Thyroid gland (tissue), 4 donors: ENCODE measurements at regions not wholly inside any gene's neighbourhood (a gene's known extent, or its start where the extent isn't known, plus 50 kb on each side); places are given as distances from the start of the nearest gene placed in this dataset.
"Not testable (repeated sequence)": the region's sequence is repeated elsewhere in the genome, so short reads cannot be mapped to it uniquely, and the experiment has no call there.

Source experiments
- DNase-seq, 2 donors: peaks; one replicate each; pipeline ENCODE4 v3.0.0-alpha.2; 2019
- H3K27ac ChIP-seq, 3 donors: fragments of 200-600 bp; sonication (generic); 1 replicate in 2 of 3; 2 replicates in 1 of 3; pipeline ENCODE4 v1.5.1; 2016 to 2019; ENCODE audit warnings: mild to moderate bottlenecking in 1 of 3, moderate library complexity in 1 of 3
- H3K27me3 ChIP-seq: fragments of 200-600 bp; sonication (generic); one replicate; pipeline ENCODE4 v1.5.1; 2019
- H3K36me3 ChIP-seq, 2 donors: fragments of 200-600 bp; sonication (generic); one replicate each; pipeline ENCODE4 v1.5.1; 2016 to 2019
- H3K4me1 ChIP-seq, 2 donors: fragments of 200-600 bp; sonication (generic); one replicate each; pipeline ENCODE4 v1.5.1; 2017 to 2019
- H3K4me3 ChIP-seq, 3 donors: fragments of 200-600 bp; sonication (generic); replicated peaks in 1 of 3; 1 replicate in 2 of 3; 2 replicates in 1 of 3; pipeline ENCODE4 v1.5.1; 2016; ENCODE audit warnings: mild to moderate bottlenecking in 1 of 3
- H3K9me3 ChIP-seq: fragments of 200-600 bp; sonication (generic); one replicate; pipeline ENCODE4 v1.5.1; 2017
- CTCF ChIP-seq, 6 experiments: fragments of 200-600 bp in 3 of 6; fragments of 450-650 bp in 3 of 6; sonication (generic) in 3 of 6; IDR thresholded peaks; one replicate each; pipeline ENCODE4 v1.5.1; 2016 to 2019; ENCODE audit warnings: antibody characterized with exemption in 6 of 6, mild to moderate bottlenecking in 2 of 6, inconsistent platforms in 1 of 6, moderate library complexity in 1 of 6
- POLR2A ChIP-seq, 2 donors: fragments of 450-650 bp; IDR thresholded peaks; one replicate each; pipeline ENCODE4 v1.6.1; 2017; ENCODE audit warnings: antibody characterized with exemption in 2 of 2, mild to moderate bottlenecking in 2 of 2, moderate library complexity in 1 of 2
- WGBS, 2 donors: methylation state at CpG; one replicate each; pipeline ENCODE4 v1.1.5; 2017; 5-methylcytosine and 5-hydroxymethylcytosine counted together
- intact Hi-C: fragments of 100-400 bp; cut with DNase I; formaldehyde crosslinking; loops from one replicate; pipeline ENCODE4 v1.15.1; 2023

- peak overlapping the region; percentile 93 to 97 (median 94) for H3K27ac ChIP-seq
- no peak overlapping the region for H3K4me3 ChIP-seq
- peaks cover 27 to 28% of the 10 kb centered on the region in 2 donors for H3K4me1 ChIP-seq
- no peak for DNase-seq
- TF ChIP-seq POLR2A (IDR thresholded peaks at IDR 0.05): no peak
- TF ChIP-seq CTCF (IDR thresholded peaks at IDR 0.05): no peak
- intact Hi-C loops: no loop called here
- no peaks in the 10 kb centered on the region for H3K9me3 ChIP-seq
- no peaks in the 10 kb centered on the region for H3K36me3 ChIP-seq
- no peaks in the 10 kb centered on the region for H3K27me3 ChIP-seq
These were observed 536.5 kb downstream of the RPS29 start for GRCh38 chr14:49049711-49050110.

GRCh38 chr14:49044981-49045380 lies 541.2 kb downstream of the RPS29 start:
- intact Hi-C loops: no loop called here
- no peaks in the 10 kb centered on the region for H3K27me3 ChIP-seq
- no peak overlapping the region for H3K4me3 ChIP-seq
- no peaks in the 10 kb centered on the region for H3K9me3 ChIP-seq
- no peak for DNase-seq
- no peak for TF ChIP-seq CTCF (IDR thresholded peaks at IDR 0.05)
- TF ChIP-seq POLR2A (IDR thresholded peaks at IDR 0.05): no peak
- WGBS, 2 donors: 89 to 92% methylated on average over 2 of the region's 2 CpGs
- no peaks in the 10 kb centered on the region for H3K36me3 ChIP-seq
- no peak overlapping the region for H3K27ac ChIP-seq
- H3K4me1 ChIP-seq: peaks cover 6 to 10% of the 10 kb centered on the region in 2 donors

- 72 to 77% methylated on average over 8 of the region's 8 CpGs for WGBS, 2 donors
- DNase-seq: no peak
- TF ChIP-seq CTCF (IDR thresholded peaks at IDR 0.05) (no peak), POLR2A (IDR thresholded peaks at IDR 0.05) (no peak)
- Histone ChIP-seq H3K27ac (no peak overlapping the region), H3K4me3 (no peak overlapping the region), H3K9me3 (no peaks in the 10 kb centered on the region), H3K27me3 (no peaks in the 10 kb centered on the region), H3K36me3 (no peaks in the 10 kb centered on the region), H3K4me1 (no peaks in the 10 kb centered on the region)
- intact Hi-C loops: no loop called here
These were observed 549.1 kb downstream of the RPS29 start for GRCh38 chr14:49036984-49037516.

GRCh38 chr14:49036266-49036665 lies 549.9 kb downstream of the RPS29 start:
- Histone ChIP-seq H3K9me3 (no peaks in the 10 kb centered on the region), H3K36me3 (no peaks in the 10 kb centered on the region), H3K4me3 (no peak overlapping the region), H3K4me1 (no peaks in the 10 kb centered on the region), H3K27me3 (no peaks in the 10 kb centered on the region), H3K27ac (no peak overlapping the region)
- DNase-seq: no peak
- 89 to 91% methylated on average over 5 of the region's 5 CpGs for WGBS, 2 donors
- no peak for TF ChIP-seq CTCF (IDR thresholded peaks at IDR 0.05)
- TF ChIP-seq POLR2A (IDR thresholded peaks at IDR 0.05): no peak
- intact Hi-C loops: no loop called here

- no peak overlapping the region for H3K4me3 ChIP-seq
- H3K9me3 ChIP-seq: no peaks in the 10 kb centered on the region
- no peak overlapping the region for H3K27ac ChIP-seq
- H3K4me1 ChIP-seq: no peaks in the 10 kb centered on the region
- H3K27me3 ChIP-seq: no peaks in the 10 kb centered on the region
- H3K36me3 ChIP-seq: no peaks in the 10 kb centered on the region
- intact Hi-C loops: no loop called here
- WGBS, 2 donors: 81 to 89% methylated on average over 8 of the region's 8 CpGs
- DNase-seq: no peak
- no peak for TF ChIP-seq CTCF (IDR thresholded peaks at IDR 0.05)
- TF ChIP-seq POLR2A (IDR thresholded peaks at IDR 0.05): no peak
These were observed 553.0 kb downstream of the RPS29 start for GRCh38 chr14:49033131-49033530.

GRCh38 chr14:49031710-49032109 lies 554.5 kb downstream of the RPS29 start:
- H3K27me3 ChIP-seq, H3K4me3 ChIP-seq, DNase-seq, H3K4me1 ChIP-seq, intact Hi-C loops, H3K9me3 ChIP-seq, H3K36me3 ChIP-seq, H3K27ac ChIP-seq: not testable (repeated sequence)
- 79 to 81% methylated on average over 6 of the region's 6 CpGs for WGBS, 2 donors
